ENCODE measurements at regions not wholly inside any gene's neighbourhood (a gene's known extent, or its start where the extent isn't known, plus 50 kb on each side); places are given as distances from the start of the nearest gene placed in this dataset.

DNA sequence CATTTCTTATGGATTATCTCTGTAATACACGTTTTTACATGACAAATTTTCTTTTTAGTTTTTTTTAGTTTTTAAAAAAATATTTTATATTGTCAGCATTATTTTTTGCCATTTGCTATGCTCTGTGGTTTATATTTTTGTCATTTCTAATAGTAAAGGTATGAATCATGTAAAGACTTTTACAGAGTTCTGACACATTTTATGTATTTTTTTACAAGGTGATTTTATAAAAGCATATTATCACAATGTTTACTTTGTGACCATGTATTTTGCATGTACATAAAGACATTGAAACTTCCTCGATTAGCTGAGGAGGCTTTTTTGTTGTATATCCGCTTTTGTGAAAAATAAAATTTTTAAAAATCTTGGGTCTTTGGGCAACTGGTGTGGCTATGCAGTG, 1705.1 kb downstream of the PCDH7 start:
- TF ChIP-seq, protein P1, sequence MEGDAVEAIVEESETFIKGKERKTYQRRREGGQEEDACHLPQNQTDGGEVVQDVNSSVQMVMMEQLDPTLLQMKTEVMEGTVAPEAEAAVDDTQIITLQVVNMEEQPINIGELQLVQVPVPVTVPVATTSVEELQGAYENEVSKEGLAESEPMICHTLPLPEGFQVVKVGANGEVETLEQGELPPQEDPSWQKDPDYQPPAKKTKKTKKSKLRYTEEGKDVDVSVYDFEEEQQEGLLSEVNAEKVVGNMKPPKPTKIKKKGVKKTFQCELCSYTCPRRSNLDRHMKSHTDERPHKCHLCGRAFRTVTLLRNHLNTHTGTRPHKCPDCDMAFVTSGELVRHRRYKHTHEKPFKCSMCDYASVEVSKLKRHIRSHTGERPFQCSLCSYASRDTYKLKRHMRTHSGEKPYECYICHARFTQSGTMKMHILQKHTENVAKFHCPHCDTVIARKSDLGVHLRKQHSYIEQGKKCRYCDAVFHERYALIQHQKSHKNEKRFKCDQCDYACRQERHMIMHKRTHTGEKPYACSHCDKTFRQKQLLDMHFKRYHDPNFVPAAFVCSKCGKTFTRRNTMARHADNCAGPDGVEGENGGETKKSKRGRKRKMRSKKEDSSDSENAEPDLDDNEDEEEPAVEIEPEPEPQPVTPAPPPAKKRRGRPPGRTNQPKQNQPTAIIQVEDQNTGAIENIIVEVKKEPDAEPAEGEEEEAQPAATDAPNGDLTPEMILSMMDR (IDR thresholded peaks at IDR 0.05; ENCODE audit: unreplicated experiment) = no peak
- no peaks in the 10 kb centered on the region for H3K9me3 Mint-ChIP-seq (ENCODE audit: unreplicated experiment)
- H3K27me3 Mint-ChIP-seq (ENCODE audit: unreplicated experiment) = no peaks in the 10 kb centered on the region

DNA sequence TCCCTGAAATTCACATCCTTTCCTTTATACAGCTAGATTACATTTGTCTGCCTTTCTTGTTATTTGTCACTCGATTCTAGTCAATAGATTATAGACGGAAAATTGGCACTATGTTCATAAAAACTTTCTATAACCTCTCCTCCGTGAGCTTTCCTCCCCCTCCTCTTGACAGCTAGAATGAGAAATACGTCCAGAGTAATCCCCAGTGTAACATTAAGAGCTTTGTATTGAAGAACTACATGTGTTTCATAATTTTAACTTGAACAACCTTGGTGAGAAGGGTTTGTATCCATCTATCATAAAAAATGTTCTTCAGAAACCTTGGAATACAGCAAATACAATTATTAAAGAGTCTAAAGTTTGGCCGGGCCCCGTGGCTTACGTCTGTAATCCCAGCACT, 1707.4 kb downstream of the PCDH7 start:
- Mint-ChIP-seq H3K27ac (ENCODE audit: unreplicated experiment) (no peak overlapping the region), H3K4me1 (ENCODE audit: unreplicated experiment) (peaks cover 2% of the 10 kb centered on the region), H3K36me3 (ENCODE audit: low read depth, unreplicated experiment) (no peaks in the 10 kb centered on the region), H3K4me3 (ENCODE audit: unreplicated experiment) (no peak overlapping the region), H3K27me3 (ENCODE audit: unreplicated experiment) (no peaks in the 10 kb centered on the region), H3K9me3 (ENCODE audit: unreplicated experiment) (no peaks in the 10 kb centered on the region)
- TF ChIP-seq, protein P1 (IDR thresholded peaks at IDR 0.05; ENCODE audit: unreplicated experiment) = no peak
- no peak for DNase-seq (ENCODE audit: low spot score)

More for the DNA sequence above, 1705.1 kb downstream of the PCDH7 start:
- no peaks in the 10 kb centered on the region for H3K36me3 Mint-ChIP-seq (ENCODE audit: low read depth, unreplicated experiment)
- H3K4me3 Mint-ChIP-seq (ENCODE audit: unreplicated experiment) = no peak overlapping the region
- H3K27ac Mint-ChIP-seq (ENCODE audit: unreplicated experiment) = no peak overlapping the region
- no peak for DNase-seq (ENCODE audit: low spot score)
- peaks cover 2% of the 10 kb centered on the region for H3K4me1 Mint-ChIP-seq (ENCODE audit: unreplicated experiment)

DNA sequence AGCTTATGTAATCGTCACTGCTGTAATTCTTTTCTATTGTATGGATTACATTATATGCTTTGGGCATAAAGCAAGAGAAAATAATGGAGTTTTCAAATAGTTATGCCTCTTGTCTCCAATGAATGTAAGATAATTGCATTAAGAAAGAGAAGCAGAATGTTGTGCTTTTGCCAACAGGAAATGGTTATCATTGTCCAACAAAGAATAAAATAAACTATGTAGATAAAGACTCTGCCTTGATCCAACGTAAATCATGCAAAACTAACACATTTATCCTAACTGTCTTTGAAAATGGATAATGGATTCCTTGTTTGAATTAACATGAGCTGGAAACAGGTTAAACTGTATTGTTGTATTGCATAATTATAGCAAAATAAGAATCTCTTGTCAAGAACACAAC, 1709.0 kb downstream of the PCDH7 start:
- Mint-ChIP-seq H3K4me3 (ENCODE audit: unreplicated experiment) (no peak overlapping the region), H3K36me3 (ENCODE audit: low read depth, unreplicated experiment) (no peaks in the 10 kb centered on the region), H3K27me3 (ENCODE audit: unreplicated experiment) (no peaks in the 10 kb centered on the region), H3K27ac (ENCODE audit: unreplicated experiment) (no peak overlapping the region), H3K4me1 (ENCODE audit: unreplicated experiment) (peaks cover 2% of the 10 kb centered on the region), H3K9me3 (ENCODE audit: unreplicated experiment) (no peaks in the 10 kb centered on the region)
- TF ChIP-seq, protein P1 (IDR thresholded peaks at IDR 0.05; ENCODE audit: unreplicated experiment) = no peak
- no peak for DNase-seq (ENCODE audit: low spot score)

DNA sequence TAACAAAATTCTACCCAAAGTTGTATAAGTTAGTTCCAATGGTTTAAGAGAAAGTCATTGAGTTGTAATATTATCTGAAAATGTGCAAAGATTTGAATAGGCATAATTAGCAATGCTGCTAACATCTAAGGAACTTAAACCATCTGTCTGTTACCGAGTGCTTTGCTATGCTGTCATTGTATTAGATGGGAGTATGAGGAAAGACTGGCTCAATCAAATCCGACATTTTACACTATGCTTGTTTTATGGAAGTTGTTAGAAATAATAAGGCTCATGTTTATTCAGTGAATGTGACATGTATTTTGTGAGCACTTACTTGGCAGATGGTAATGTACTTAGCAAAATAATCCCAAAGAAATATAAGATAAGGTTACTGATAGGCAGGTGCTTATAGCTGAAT, 1715.1 kb downstream of the PCDH7 start:
- Mint-ChIP-seq H3K9me3 (ENCODE audit: unreplicated experiment) (no peaks in the 10 kb centered on the region), H3K4me3 (ENCODE audit: unreplicated experiment) (no peak overlapping the region), H3K27me3 (ENCODE audit: unreplicated experiment) (no peaks in the 10 kb centered on the region), H3K4me1 (ENCODE audit: unreplicated experiment) (no peaks in the 10 kb centered on the region), H3K36me3 (ENCODE audit: low read depth, unreplicated experiment) (no peaks in the 10 kb centered on the region), H3K27ac (ENCODE audit: unreplicated experiment) (no peak overlapping the region)
- DNase-seq (ENCODE audit: low spot score) = no peak
- TF ChIP-seq, protein P1 (IDR thresholded peaks at IDR 0.05; ENCODE audit: unreplicated experiment) = no peak

DNA sequence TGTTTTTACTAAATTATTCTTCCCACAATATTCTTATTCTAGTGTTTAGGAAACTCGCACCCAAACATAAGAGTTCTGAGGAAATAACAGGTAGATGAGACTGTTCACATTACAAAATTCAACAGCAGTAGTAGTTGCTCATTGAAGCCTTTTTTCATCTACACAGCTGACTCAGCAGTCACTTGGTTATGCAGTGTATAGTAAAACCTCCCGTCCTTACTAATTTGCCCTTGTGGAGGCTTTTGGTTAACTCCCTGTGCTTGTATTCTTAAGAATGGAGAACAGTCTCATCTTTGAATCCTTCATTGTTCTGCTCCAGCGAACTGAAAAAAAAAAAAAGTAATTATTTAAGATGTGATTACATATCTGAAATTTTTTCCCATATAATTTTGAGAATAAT, 1716.6 kb downstream of the PCDH7 start:
- no peaks in the 10 kb centered on the region for H3K9me3 Mint-ChIP-seq (ENCODE audit: unreplicated experiment)
- TF ChIP-seq, protein P1 (IDR thresholded peaks at IDR 0.05; ENCODE audit: unreplicated experiment) = no peak
- H3K36me3 Mint-ChIP-seq (ENCODE audit: low read depth, unreplicated experiment) = no peaks in the 10 kb centered on the region

More for the DNA sequence above, 1716.6 kb downstream of the PCDH7 start:
- DNase-seq (ENCODE audit: low spot score) = no peak
- H3K27me3 Mint-ChIP-seq (ENCODE audit: unreplicated experiment) = no peaks in the 10 kb centered on the region
- H3K4me1 Mint-ChIP-seq (ENCODE audit: unreplicated experiment) = no peaks in the 10 kb centered on the region
- no peak overlapping the region for H3K4me3 Mint-ChIP-seq (ENCODE audit: unreplicated experiment)
- no peak overlapping the region for H3K27ac Mint-ChIP-seq (ENCODE audit: unreplicated experiment)

Data from endothelial cell (in vitro differentiated cells).